AG09319 (cell line): ENCODE measurements at regions not wholly inside any gene's neighbourhood (a gene's known extent, or its start where the extent isn't known, plus 50 kb on each side); places are given as distances from the start of the nearest gene placed in this dataset.

Experiments
- DNase-seq: peaks from one replicate; pipeline ENCODE4 v3.0.0-alpha.2; 2010; ENCODE audit warnings: low read depth; ENCODE audit errors: extremely low read depth
- TF ChIP-seq, protein P1 (sequence below): IDR thresholded peaks from 2 replicates; pipeline ENCODE4 v1.5.1; 2011; ENCODE audit warnings: low read depth, mild to moderate bottlenecking, inconsistent platforms, low read length, moderate library complexity

GRCh38 chr9:90469865-90470387, 172.7 kb downstream of the DIRAS2 start:
- DNase-seq: no peak

DNA sequence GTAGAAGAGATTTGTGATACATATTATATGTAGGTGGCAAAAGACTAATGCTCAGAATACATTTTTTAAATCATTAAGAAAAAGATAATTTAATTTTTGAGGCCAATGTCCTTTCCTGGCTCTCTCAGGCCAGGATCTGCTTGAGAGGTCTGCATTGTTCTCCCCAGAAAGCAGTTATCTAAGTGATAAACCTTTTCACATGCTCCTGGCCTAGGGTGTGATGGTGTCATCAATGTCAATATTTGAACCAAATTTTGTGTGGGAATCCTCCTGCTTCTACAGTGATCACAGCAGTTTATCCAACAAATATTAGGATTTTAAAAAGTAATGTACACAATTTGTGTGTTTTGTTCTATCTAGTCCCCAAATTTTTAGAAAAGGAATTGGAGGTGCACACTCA, 166.6 kb downstream of the DIRAS2 start:
- TF ChIP-seq, protein P1, sequence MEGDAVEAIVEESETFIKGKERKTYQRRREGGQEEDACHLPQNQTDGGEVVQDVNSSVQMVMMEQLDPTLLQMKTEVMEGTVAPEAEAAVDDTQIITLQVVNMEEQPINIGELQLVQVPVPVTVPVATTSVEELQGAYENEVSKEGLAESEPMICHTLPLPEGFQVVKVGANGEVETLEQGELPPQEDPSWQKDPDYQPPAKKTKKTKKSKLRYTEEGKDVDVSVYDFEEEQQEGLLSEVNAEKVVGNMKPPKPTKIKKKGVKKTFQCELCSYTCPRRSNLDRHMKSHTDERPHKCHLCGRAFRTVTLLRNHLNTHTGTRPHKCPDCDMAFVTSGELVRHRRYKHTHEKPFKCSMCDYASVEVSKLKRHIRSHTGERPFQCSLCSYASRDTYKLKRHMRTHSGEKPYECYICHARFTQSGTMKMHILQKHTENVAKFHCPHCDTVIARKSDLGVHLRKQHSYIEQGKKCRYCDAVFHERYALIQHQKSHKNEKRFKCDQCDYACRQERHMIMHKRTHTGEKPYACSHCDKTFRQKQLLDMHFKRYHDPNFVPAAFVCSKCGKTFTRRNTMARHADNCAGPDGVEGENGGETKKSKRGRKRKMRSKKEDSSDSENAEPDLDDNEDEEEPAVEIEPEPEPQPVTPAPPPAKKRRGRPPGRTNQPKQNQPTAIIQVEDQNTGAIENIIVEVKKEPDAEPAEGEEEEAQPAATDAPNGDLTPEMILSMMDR: no peak
- no peak for DNase-seq

More at GRCh38 chr9:90469865-90470387, 172.7 kb downstream of the DIRAS2 start:
- TF ChIP-seq, protein P1: no peak

DNA sequence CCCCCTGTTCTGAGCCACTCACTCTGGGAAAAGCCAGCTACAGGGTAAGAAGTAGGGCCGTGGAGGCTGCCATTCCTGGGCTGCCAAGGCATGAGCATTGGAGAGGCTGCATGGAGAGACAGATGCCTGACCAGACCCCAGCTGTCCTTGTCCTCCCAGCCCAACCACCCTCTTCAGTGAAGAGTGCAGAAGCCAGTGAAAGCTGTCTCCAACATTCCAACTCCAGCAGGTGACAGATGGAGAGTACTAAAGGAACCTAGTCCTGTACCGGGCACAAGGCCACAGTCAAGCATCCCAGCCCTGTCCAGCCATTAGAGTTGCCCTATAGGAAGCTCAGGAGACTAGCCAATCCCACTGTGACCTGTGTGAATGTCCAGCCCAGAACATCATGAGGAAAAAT, 165.1 kb downstream of the DIRAS2 start:
- TF ChIP-seq, protein P1: no peak
- no peak for DNase-seq

DNA sequence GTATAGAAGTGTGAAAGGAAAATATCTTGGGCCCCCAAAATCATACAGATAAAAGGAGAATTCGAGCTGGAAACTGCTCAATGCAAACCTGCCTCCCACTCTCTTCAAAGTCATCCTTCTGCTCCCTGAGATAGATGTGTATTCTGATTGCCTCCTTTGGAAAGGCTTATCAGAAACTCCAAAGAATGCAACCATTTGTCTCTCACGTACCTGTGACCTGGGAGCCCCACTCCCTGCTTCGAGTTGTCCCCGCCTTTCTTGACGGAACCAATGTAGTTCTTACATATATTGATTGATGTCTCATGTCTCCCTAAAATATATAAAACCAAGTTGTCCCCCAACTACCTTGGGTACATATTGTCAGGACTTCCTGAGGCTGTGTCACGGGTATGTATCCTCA, 163.8 kb downstream of the DIRAS2 start:
- no peak for DNase-seq
- TF ChIP-seq, protein P1: no peak

DNA sequence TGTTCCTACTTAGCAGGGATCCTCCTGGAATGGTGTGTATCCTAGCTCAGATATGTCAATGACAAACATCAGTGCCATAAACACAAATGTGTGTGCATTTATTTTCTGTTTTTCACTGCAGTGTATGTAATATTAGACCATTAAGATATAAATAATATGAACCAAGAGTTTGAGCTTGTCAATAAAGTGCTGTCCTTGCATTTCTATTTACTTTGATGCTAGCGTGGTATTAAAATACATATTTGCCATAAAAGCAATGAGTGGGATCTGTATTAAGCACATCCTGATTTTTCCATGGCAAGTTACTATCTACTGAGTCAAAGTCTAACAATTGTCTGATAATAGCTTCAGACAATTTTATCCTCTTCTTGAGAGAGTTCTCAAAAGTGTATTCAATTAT, 157.6 kb downstream of the DIRAS2 start:
- DNase-seq: no peak
- TF ChIP-seq, protein P1: no peak

DNA sequence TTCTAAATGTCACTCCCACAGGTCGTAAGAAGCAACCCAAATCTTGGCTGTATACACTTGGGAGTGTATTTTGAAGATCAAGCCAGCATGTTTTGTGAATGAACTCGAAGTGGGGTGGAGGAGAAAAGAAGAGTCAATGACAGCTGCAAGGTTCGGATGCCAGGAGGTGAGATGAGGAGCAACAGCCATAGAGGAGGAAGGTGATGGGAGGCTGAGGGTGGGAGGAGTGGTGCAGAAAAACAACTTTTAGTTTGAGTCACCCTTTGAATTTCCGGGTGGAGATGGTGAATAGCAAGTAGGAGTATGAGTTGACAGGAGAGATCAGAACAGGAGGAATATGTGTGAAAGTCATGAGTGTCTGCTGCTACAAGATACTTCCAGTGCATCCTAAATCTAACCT, 153.6 kb downstream of the DIRAS2 start:
- DNase-seq: no peak
- TF ChIP-seq, protein P1: no peak

DNA sequence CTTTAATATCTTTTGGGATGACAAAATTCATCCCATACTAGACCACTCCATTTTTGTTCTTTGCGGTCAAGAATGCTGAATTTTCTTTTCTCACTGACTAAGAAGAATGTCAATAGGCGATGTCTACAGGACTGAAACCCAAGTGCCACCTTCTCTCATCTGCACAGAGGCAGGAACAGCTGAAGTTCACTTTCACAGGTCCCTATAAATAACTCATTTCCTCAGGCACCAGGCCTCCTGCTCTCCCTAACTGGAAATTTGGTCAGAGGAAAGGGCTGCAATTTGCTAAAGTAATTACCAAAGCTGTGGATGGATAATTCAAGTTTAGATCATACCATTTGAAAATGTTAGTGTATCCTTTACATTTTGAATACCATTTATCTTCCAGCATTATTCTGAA, 142.9 kb downstream of the DIRAS2 start:
- TF ChIP-seq, protein P1: no peak
- DNase-seq: no peak
